ENCODE measurements at regions not wholly inside any gene's neighbourhood (a gene's known extent, or its start where the extent isn't known, plus 50 kb on each side); places are given as distances from the start of the nearest gene placed in this dataset.

GRCh38 chr5:78726571-78726970 lies 78.0 kb upstream of the LHFPL2 start:
- no peak overlapping the region for H3K4me3 ChIP-seq (ENCODE audit: low read depth, low read length)
- TF ChIP-seq MYC (IDR thresholded peaks at IDR 0.05; ENCODE audit: low read depth, low read length), result no peak
- TF ChIP-seq CTCF (IDR thresholded peaks at IDR 0.05; ENCODE audit: low read depth, low read length), result no peak
- no peak for TF ChIP-seq MAX (IDR thresholded peaks at IDR 0.05; ENCODE audit: low read depth, low read length)
- no peak for TF ChIP-seq POLR2A (IDR thresholded peaks at IDR 0.05; ENCODE audit: extremely low read depth, insufficient read length)
- DNase-seq (ENCODE audit: low read depth), result no peak

- no peak for TF ChIP-seq POLR2A (IDR thresholded peaks at IDR 0.05; ENCODE audit: extremely low read depth, insufficient read length)
- no peak overlapping the region for H3K4me3 ChIP-seq (ENCODE audit: low read depth, low read length)
- no peak for DNase-seq (ENCODE audit: low read depth)
Measured at GRCh38 chr5:78726003-78726402, 77.4 kb upstream of the LHFPL2 start.

- DNase-seq (ENCODE audit: low read depth), result no peak
- no peak for TF ChIP-seq POLR2A (IDR thresholded peaks at IDR 0.05; ENCODE audit: extremely low read depth, insufficient read length)
- no peak for TF ChIP-seq CTCF (IDR thresholded peaks at IDR 0.05; ENCODE audit: low read depth, low read length)
- TF ChIP-seq MYC (IDR thresholded peaks at IDR 0.05; ENCODE audit: low read depth, low read length), result no peak
- TF ChIP-seq MAX (IDR thresholded peaks at IDR 0.05; ENCODE audit: low read depth, low read length), result no peak
- no peak overlapping the region for H3K4me3 ChIP-seq (ENCODE audit: low read depth, low read length)
Measured at GRCh38 chr5:78724061-78724460, 75.5 kb upstream of the LHFPL2 start.

GRCh38 chr5:78720997-78721396 lies 72.4 kb upstream of the LHFPL2 start:
- TF ChIP-seq CTCF (IDR thresholded peaks at IDR 0.05; ENCODE audit: low read depth, low read length), result no peak
- TF ChIP-seq MYC (IDR thresholded peaks at IDR 0.05; ENCODE audit: low read depth, low read length), result no peak
- no peak for TF ChIP-seq POLR2A (IDR thresholded peaks at IDR 0.05; ENCODE audit: extremely low read depth, insufficient read length)
- TF ChIP-seq MAX (IDR thresholded peaks at IDR 0.05; ENCODE audit: low read depth, low read length), result no peak
- no peak for DNase-seq (ENCODE audit: low read depth)
- no peak overlapping the region for H3K4me3 ChIP-seq (ENCODE audit: low read depth, low read length)

GRCh38 chr5:78720227-78720985 lies 71.8 kb upstream of the LHFPL2 start:
- H3K4me3 ChIP-seq (ENCODE audit: low read depth, low read length), result no peak overlapping the region
- DNase-seq (ENCODE audit: low read depth), result no peak
- TF ChIP-seq MYC (IDR thresholded peaks at IDR 0.05; ENCODE audit: low read depth, low read length) (no peak), POLR2A (IDR thresholded peaks at IDR 0.05; ENCODE audit: extremely low read depth, insufficient read length) (no peak), MAX (IDR thresholded peaks at IDR 0.05; ENCODE audit: low read depth, low read length) (no peak), CTCF (IDR thresholded peaks at IDR 0.05; ENCODE audit: low read depth, low read length) (no peak)

- H3K4me3 ChIP-seq (ENCODE audit: low read depth, low read length), result no peak overlapping the region
- no peak for TF ChIP-seq MYC (IDR thresholded peaks at IDR 0.05; ENCODE audit: low read depth, low read length)
- no peak for TF ChIP-seq MAX (IDR thresholded peaks at IDR 0.05; ENCODE audit: low read depth, low read length)
- no peak for TF ChIP-seq POLR2A (IDR thresholded peaks at IDR 0.05; ENCODE audit: extremely low read depth, insufficient read length)
- TF ChIP-seq CTCF (IDR thresholded peaks at IDR 0.05; ENCODE audit: low read depth, low read length), result no peak
- no peak for DNase-seq (ENCODE audit: low read depth)
Measured at GRCh38 chr5:78719504-78720219, 71.1 kb upstream of the LHFPL2 start.
